Trophoblast cell (in vitro differentiated cells and primary cell): ENCODE measurements at regions not wholly inside any gene's neighbourhood (a gene's known extent, or its start where the extent isn't known, plus 50 kb on each side); places are given as distances from the start of the nearest gene placed in this dataset.

Experiments
- DNase-seq, 2 donors: peaks; one replicate each; pipeline ENCODE4 v3.0.0-alpha.2; 2016
- H2AFZ ChIP-seq: 2 replicates; pipeline ENCODE4 v1.6.1; 2013; ENCODE audit warnings: low read length, moderate library complexity, mild to moderate bottlenecking; ENCODE audit not compliant: insufficient read depth, poor library complexity
- H2AK5ac ChIP-seq: 2 replicates; pipeline ENCODE4 v1.6.1; 2013; ENCODE audit warnings: mild to moderate bottlenecking, low read length
- H2BK120ac ChIP-seq: 2 replicates; pipeline ENCODE4 v1.6.1; 2013; ENCODE audit warnings: low read length, mild to moderate bottlenecking, moderate library complexity; ENCODE audit not compliant: insufficient read depth, poor library complexity
- H2BK12ac ChIP-seq: 2 replicates; pipeline ENCODE4 v1.6.1; 2013; ENCODE audit warnings: mild to moderate bottlenecking, low read length, moderate library complexity
- H2BK5ac ChIP-seq: 2 replicates; pipeline ENCODE4 v1.6.1; 2013; ENCODE audit warnings: low read length, low read depth, moderate library complexity, mild to moderate bottlenecking; ENCODE audit not compliant: poor library complexity
- H3K14ac ChIP-seq: 2 replicates; pipeline ENCODE4 v1.6.1; 2013; ENCODE audit warnings: mild to moderate bottlenecking, low read length
- H3K18ac ChIP-seq: 2 replicates; pipeline ENCODE4 v1.6.1; 2013; ENCODE audit warnings: mild to moderate bottlenecking, low read length
- H3K23ac ChIP-seq: 2 replicates; pipeline ENCODE4 v1.6.1; 2013; ENCODE audit warnings: low read length
- H3K27ac ChIP-seq: 2 replicates; pipeline ENCODE4 v1.5.1; 2013; ENCODE audit warnings: low read depth, mild to moderate bottlenecking, inconsistent platforms, low read length, moderate library complexity
- H3K27me3 ChIP-seq: 2 replicates; pipeline ENCODE4 v1.6.1; 2013; ENCODE audit warnings: inconsistent platforms, mild to moderate bottlenecking, low read length, moderate library complexity; ENCODE audit not compliant: insufficient read depth
- H3K36me3 ChIP-seq, 2 experiments: 1 replicate in 1 of 2; 2 replicates in 1 of 2; pipeline ENCODE4 v1.6.1; 2013; ENCODE audit warnings: low read length in 2 of 2, mild to moderate bottlenecking in 2 of 2, moderate library complexity in 1 of 2; ENCODE audit not compliant: insufficient read depth in 2 of 2, control insufficient read depth in 1 of 2
- H3K4ac ChIP-seq: 2 replicates; pipeline ENCODE4 v1.6.1; 2013; ENCODE audit warnings: low read depth, mild to moderate bottlenecking, low read length, moderate library complexity
- H3K4me1 ChIP-seq, 2 experiments: 1 replicate in 1 of 2; 2 replicates in 1 of 2; pipeline ENCODE4 v1.6.1; 2013; ENCODE audit warnings: low read length in 2 of 2, mild to moderate bottlenecking in 2 of 2, moderate library complexity in 1 of 2; ENCODE audit not compliant: insufficient read depth in 2 of 2, control insufficient read depth in 1 of 2
- H3K4me2 ChIP-seq: 2 replicates; pipeline ENCODE4 v1.6.1; 2013; ENCODE audit warnings: inconsistent platforms, mild to moderate bottlenecking, low read length, moderate library complexity
- H3K4me3 ChIP-seq: 2 replicates; pipeline ENCODE4 v1.5.1; 2013; ENCODE audit warnings: mild to moderate bottlenecking, low read depth, low read length, inconsistent platforms
- H3K79me1 ChIP-seq: one replicate; pipeline ENCODE4 v1.6.1; 2013; ENCODE audit warnings: low read length
- H3K79me2 ChIP-seq: 2 replicates; pipeline ENCODE4 v1.6.1; 2013; ENCODE audit warnings: low read length, mild to moderate bottlenecking; ENCODE audit not compliant: control insufficient read depth, insufficient read depth, poor library complexity
- H3K9ac ChIP-seq: 2 replicates; pipeline ENCODE4 v1.6.1; 2013; ENCODE audit warnings: mild to moderate bottlenecking, low read length
- H3K9me3 ChIP-seq: 2 replicates; pipeline ENCODE4 v1.6.1; 2013; ENCODE audit warnings: low read depth, mild to moderate bottlenecking, control low read depth, inconsistent platforms, low read length; ENCODE audit not compliant: insufficient read depth
- H4K12ac ChIP-seq: 2 replicates; pipeline ENCODE4 v1.6.1; 2013; ENCODE audit warnings: low read depth, mild to moderate bottlenecking, low read length, moderate library complexity
- H4K8ac ChIP-seq: 2 replicates; pipeline ENCODE4 v1.6.1; 2013; ENCODE audit warnings: low read depth, mild to moderate bottlenecking, low read length, moderate library complexity
- H4K91ac ChIP-seq: one replicate; pipeline ENCODE4 v1.6.1; 2013; ENCODE audit warnings: low read depth, mild to moderate bottlenecking, low read length, moderate library complexity
- whole genome bisulfite sequencing: extraction: QIAGEN DNeasy Blood & Tissue Kit; methylation state at CpG from one replicate; pipeline ENCODE4 v1.1.7; 2013; ENCODE audit warnings: missing lambda C conversion rate; ENCODE audit not compliant: insufficient read length, insufficient coverage; ENCODE audit errors: extremely low coverage; 5-methylcytosine and 5-hydroxymethylcytosine counted together

- Histone ChIP-seq H2BK5ac (no peak overlapping the region), H4K8ac (no peak overlapping the region), H4K12ac (no peak overlapping the region), H2AFZ (no peak overlapping the region), H3K9me3 (no peaks in the 10 kb centered on the region), H2AK5ac (no peak overlapping the region), H3K18ac (no peak overlapping the region), H4K91ac (no peak overlapping the region), H3K4me3 (no peak overlapping the region), H3K27ac (no peak overlapping the region), H2BK12ac (no peak overlapping the region), H3K4ac (no peak overlapping the region), H3K23ac (no peak overlapping the region), H3K36me3 (no peaks in the 10 kb centered on the region), H3K27me3 (no peaks in the 10 kb centered on the region), H3K79me2 (no peaks in the 10 kb centered on the region), H2BK120ac (no peak overlapping the region), H3K9ac (no peak overlapping the region), H3K14ac (no peak overlapping the region), H3K4me1 (no peaks in the 10 kb centered on the region), H3K79me1 (no peaks in the 10 kb centered on the region), H3K4me2 (no peak overlapping the region)
- no peak for DNase-seq
- WGBS: no CpG with 5 or more reads among the region's 3 CpGs
Measured at GRCh38 chr13:107057028-107057631, 489.2 kb upstream of the ARGLU1 start.

- no peaks in the 10 kb centered on the region for H3K79me1 ChIP-seq
- H3K36me3 ChIP-seq: no peaks in the 10 kb centered on the region
- H3K14ac ChIP-seq: no peak overlapping the region
- no peak overlapping the region for H4K12ac ChIP-seq
- H3K27ac ChIP-seq: no peak overlapping the region
- WGBS: no CpG with 5 or more reads among the region's 7 CpGs
- H3K4ac ChIP-seq: no peak overlapping the region
- no peaks in the 10 kb centered on the region for H3K27me3 ChIP-seq
- H2AK5ac ChIP-seq: no peak overlapping the region
- H3K4me1 ChIP-seq: no peaks in the 10 kb centered on the region
- H2BK5ac ChIP-seq: no peak overlapping the region
- H3K4me3 ChIP-seq: no peak overlapping the region
- no peak overlapping the region for H2AFZ ChIP-seq
- no peak for DNase-seq
- no peak overlapping the region for H2BK12ac ChIP-seq
- peaks cover 2% of the 10 kb centered on the region for H3K9me3 ChIP-seq
- H3K79me2 ChIP-seq: no peaks in the 10 kb centered on the region
- no peak overlapping the region for H3K23ac ChIP-seq
- no peak overlapping the region for H3K4me2 ChIP-seq
- no peak overlapping the region for H3K9ac ChIP-seq
- no peak overlapping the region for H2BK120ac ChIP-seq
- no peak overlapping the region for H4K91ac ChIP-seq
- no peak overlapping the region for H3K18ac ChIP-seq
- H4K8ac ChIP-seq: no peak overlapping the region
Measured at GRCh38 chr13:107043021-107043956, 475.4 kb upstream of the ARGLU1 start.

GRCh38 chr13:107035778-107036177 is 467.8 kb upstream of the ARGLU1 start:
- Histone ChIP-seq H3K27ac (no peak overlapping the region), H3K18ac (no peak overlapping the region), H3K4me1 (no peaks in the 10 kb centered on the region), H3K27me3 (no peaks in the 10 kb centered on the region), H3K14ac (no peak overlapping the region), H4K8ac (no peak overlapping the region), H3K9me3 (peaks cover 2% of the 10 kb centered on the region), H3K79me1 (no peaks in the 10 kb centered on the region), H3K4ac (no peak overlapping the region), H4K12ac (no peak overlapping the region), H2BK120ac (no peak overlapping the region), H3K4me3 (no peak overlapping the region), H2BK5ac (no peak overlapping the region), H4K91ac (no peak overlapping the region), H3K4me2 (no peak overlapping the region), H2BK12ac (no peak overlapping the region), H3K79me2 (no peaks in the 10 kb centered on the region), H2AK5ac (no peak overlapping the region), H3K9ac (no peak overlapping the region), H3K23ac (no peak overlapping the region), H2AFZ (no peak overlapping the region), H3K36me3 (no peaks in the 10 kb centered on the region)
- WGBS: no CpG with 5 or more reads among the region's 2 CpGs
- no peak for DNase-seq

- no peak overlapping the region for H4K12ac ChIP-seq
- H3K9ac ChIP-seq: no peak overlapping the region
- no peaks in the 10 kb centered on the region for H3K27me3 ChIP-seq
- H3K23ac ChIP-seq: no peak overlapping the region
- no peak overlapping the region for H3K4me3 ChIP-seq
- no peak for DNase-seq
- no peaks in the 10 kb centered on the region for H3K36me3 ChIP-seq
- no peak overlapping the region for H3K4me2 ChIP-seq
- no CpG with 5 or more reads among the region's 6 CpGs for WGBS
- H3K14ac ChIP-seq: no peak overlapping the region
- H4K91ac ChIP-seq: no peak overlapping the region
- H3K9me3 ChIP-seq: peaks cover 2% of the 10 kb centered on the region
- no peak overlapping the region for H3K4ac ChIP-seq
- no peak overlapping the region for H2BK120ac ChIP-seq
- no peak overlapping the region for H2BK5ac ChIP-seq
- no peaks in the 10 kb centered on the region for H3K79me2 ChIP-seq
- no peaks in the 10 kb centered on the region for H3K4me1 ChIP-seq
- H2BK12ac ChIP-seq: no peak overlapping the region
- no peak overlapping the region for H4K8ac ChIP-seq
- no peak overlapping the region for H3K18ac ChIP-seq
- H2AFZ ChIP-seq: no peak overlapping the region
- no peaks in the 10 kb centered on the region for H3K79me1 ChIP-seq
- no peak overlapping the region for H2AK5ac ChIP-seq
- no peak overlapping the region for H3K27ac ChIP-seq
Measured at GRCh38 chr13:107035186-107035585, 467.2 kb upstream of the ARGLU1 start.
